Chondrocyte (in vitro differentiated cells): ENCODE measurements at regions not wholly inside any gene's neighbourhood (a gene's known extent, or its start where the extent isn't known, plus 50 kb on each side); places are given as distances from the start of the nearest gene placed in this dataset.

Source experiments
- DNase-seq: peaks from one replicate; pipeline ENCODE4 v3.0.0; 2021; ENCODE audit warnings: mixed read lengths, low spot score
- H3K27ac Mint-ChIP-seq: one replicate; pipeline ENCODE4 v1.8.0; 2021; ENCODE audit warnings: mild to moderate bottlenecking, moderate library complexity, mixed read lengths; ENCODE audit not compliant: unreplicated experiment
- H3K27me3 Mint-ChIP-seq: 2 replicates; pipeline ENCODE4 v1.8.0; 2021; ENCODE audit warnings: low read depth, mixed read lengths
- H3K36me3 Mint-ChIP-seq: 2 replicates; pipeline ENCODE4 v1.8.0; 2021; ENCODE audit warnings: low read depth, mixed read lengths
- H3K4me1 Mint-ChIP-seq: 2 replicates; pipeline ENCODE4 v1.8.0; 2021; ENCODE audit warnings: low read depth, mild to moderate bottlenecking, mixed read lengths
- H3K4me3 Mint-ChIP-seq: one replicate; pipeline ENCODE4 v1.8.0; 2021; ENCODE audit warnings: mild to moderate bottlenecking, moderate library complexity, mixed read lengths; ENCODE audit not compliant: unreplicated experiment
- H3K9me3 Mint-ChIP-seq: 2 replicates; pipeline ENCODE4 v1.8.0; 2021; ENCODE audit warnings: low read depth, mixed read lengths
- TF ChIP-seq, protein P1 (sequence below): fragments of 200-600 bp; sonication (generic); IDR thresholded peaks from 2 replicates; pipeline ENCODE4 v1.5.0; 2021; ENCODE audit warnings: antibody characterized with exemption, mild to moderate bottlenecking, moderate library complexity

DNA sequence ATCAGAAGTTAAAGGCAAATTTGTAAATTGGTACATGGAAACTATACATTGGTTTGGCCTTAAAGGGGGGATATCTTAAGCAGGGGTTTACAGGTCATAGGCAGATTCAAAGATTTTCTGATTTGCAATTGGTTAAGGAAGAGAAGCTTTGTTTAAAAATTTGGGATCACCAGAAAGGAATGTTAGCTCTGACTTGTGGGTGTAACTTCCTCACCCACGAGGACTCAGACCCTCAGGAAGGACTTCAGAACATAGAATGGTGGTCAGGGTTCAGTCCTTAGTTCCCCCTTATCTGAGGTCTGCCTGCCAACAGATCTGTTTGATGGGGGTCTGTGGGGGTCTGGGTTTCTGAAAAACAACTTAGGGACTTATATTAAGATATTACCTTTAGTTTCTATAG lies 427.4 kb upstream of the DIPK2B start:
- peaks cover 30% of the 10 kb centered on the region for H3K4me1 Mint-ChIP-seq
- H3K36me3 Mint-ChIP-seq: peaks cover 3% of the 10 kb centered on the region
- peaks cover 37% of the 10 kb centered on the region for H3K9me3 Mint-ChIP-seq
- no peak for DNase-seq
- H3K4me3 Mint-ChIP-seq: no peak overlapping the region
- TF ChIP-seq, protein P1, sequence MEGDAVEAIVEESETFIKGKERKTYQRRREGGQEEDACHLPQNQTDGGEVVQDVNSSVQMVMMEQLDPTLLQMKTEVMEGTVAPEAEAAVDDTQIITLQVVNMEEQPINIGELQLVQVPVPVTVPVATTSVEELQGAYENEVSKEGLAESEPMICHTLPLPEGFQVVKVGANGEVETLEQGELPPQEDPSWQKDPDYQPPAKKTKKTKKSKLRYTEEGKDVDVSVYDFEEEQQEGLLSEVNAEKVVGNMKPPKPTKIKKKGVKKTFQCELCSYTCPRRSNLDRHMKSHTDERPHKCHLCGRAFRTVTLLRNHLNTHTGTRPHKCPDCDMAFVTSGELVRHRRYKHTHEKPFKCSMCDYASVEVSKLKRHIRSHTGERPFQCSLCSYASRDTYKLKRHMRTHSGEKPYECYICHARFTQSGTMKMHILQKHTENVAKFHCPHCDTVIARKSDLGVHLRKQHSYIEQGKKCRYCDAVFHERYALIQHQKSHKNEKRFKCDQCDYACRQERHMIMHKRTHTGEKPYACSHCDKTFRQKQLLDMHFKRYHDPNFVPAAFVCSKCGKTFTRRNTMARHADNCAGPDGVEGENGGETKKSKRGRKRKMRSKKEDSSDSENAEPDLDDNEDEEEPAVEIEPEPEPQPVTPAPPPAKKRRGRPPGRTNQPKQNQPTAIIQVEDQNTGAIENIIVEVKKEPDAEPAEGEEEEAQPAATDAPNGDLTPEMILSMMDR: no peak
- no peaks in the 10 kb centered on the region for H3K27me3 Mint-ChIP-seq
- no peak overlapping the region for H3K27ac Mint-ChIP-seq

DNA sequence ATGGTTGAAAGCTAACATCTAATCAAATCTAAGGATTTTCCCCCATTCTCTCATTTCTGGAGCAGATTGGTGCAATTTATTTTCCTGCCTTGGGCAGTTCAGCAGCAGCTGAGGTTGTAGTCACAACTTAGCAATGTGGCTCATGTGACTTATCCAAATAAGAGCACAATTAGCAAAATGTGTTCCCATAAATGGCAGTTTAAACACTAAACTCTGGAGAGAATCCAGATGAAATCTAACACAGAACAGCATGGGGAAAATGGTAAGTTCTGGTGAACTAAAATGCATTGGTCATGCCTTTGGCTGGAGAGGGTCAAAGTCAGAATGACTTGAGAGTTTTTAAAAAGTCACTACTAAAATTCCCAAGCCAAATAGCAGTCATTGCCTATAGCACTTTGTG lies 422.6 kb upstream of the DIPK2B start:
- Mint-ChIP-seq H3K27me3 (no peaks in the 10 kb centered on the region), H3K27ac (peak overlapping the region; percentile 84), H3K4me1 (peaks cover 52% of the 10 kb centered on the region), H3K36me3 (peaks cover 2% of the 10 kb centered on the region), H3K4me3 (no peak overlapping the region), H3K9me3 (peaks cover 27% of the 10 kb centered on the region)
- no peak for DNase-seq
- TF ChIP-seq, protein P1: no peak

DNA sequence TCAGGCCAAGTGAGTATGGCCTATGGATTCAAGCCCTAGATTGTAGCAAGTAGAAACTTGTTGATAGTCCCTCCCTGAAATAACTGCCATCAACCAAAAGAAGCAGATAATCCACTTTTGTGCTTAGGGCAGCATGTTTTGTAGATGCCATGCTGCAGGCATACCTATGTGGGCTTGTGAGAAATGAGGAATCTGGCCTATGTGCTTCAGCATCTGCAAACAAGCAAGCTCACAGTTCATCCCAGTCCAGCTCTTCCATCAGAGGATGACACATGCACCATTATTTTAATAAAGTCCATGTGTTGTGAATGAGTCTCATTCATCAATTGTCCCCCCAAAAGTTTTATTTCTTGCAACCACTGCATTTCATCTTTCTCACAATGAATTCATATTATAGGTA lies 421.9 kb upstream of the DIPK2B start:
- TF ChIP-seq, protein P1: no peak
- H3K27me3 Mint-ChIP-seq: no peaks in the 10 kb centered on the region
- H3K27ac Mint-ChIP-seq: peak overlapping the region; percentile 84
- H3K9me3 Mint-ChIP-seq: peaks cover 31% of the 10 kb centered on the region
- no peak for DNase-seq
- no peak overlapping the region for H3K4me3 Mint-ChIP-seq
- peaks cover 46% of the 10 kb centered on the region for H3K4me1 Mint-ChIP-seq
- H3K36me3 Mint-ChIP-seq: peaks cover 2% of the 10 kb centered on the region

DNA sequence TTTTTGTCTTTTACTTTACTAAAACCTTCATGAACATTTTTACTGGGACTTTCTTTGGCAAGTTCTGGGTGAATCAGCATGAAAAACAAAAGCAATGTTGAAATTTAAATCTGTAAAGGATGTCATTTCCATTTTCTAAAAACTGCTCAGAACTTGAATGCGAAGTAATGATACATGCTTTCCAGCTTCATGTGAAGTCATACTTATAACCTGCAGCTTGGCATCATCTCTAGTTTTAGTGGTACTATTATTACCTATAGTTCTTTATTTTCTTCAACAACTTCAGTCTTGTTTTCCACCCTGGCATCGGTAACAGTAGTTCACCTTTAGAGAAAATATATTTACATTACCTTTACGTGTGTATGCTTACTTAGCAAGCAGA lies 421.4 kb upstream of the DIPK2B start:
- peaks cover 29% of the 10 kb centered on the region for H3K9me3 Mint-ChIP-seq
- H3K27me3 Mint-ChIP-seq: no peaks in the 10 kb centered on the region
- H3K36me3 Mint-ChIP-seq: peaks cover 2% of the 10 kb centered on the region
- TF ChIP-seq, protein P1: no peak
- no peak overlapping the region for H3K4me3 Mint-ChIP-seq
- DNase-seq: no peak
- peaks cover 45% of the 10 kb centered on the region for H3K4me1 Mint-ChIP-seq
- H3K27ac Mint-ChIP-seq: peak overlapping the region; percentile 84

DNA sequence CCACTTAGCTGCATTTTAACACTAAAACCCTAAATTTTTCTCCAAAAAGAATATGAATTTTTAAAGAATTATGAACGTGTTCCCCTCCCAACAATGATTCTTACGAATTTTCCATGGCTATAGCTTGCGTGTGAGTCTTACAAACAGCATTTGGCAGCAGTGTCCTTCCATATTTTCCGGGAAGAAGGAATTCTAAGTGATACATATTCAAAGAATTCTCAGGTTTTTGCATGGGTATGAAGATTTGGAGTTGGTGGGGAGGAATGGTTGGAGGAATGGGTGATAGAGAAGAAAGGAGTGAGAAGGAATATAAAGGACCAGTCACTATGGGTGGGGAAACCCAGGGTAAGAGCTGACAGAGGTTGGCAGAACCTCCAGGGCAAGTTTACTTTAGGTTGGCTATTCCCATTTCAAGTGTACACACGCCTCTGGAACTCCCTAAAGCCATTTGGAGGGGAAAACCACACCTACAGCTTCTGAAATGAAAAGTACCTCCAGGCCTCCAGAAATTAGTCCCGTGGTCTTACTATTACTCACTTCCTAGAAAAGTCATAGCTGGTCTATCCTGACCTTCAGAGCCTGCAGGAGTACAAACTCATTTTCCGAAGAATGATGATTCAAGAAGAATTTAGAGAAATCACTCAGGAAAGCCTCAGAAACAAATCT lies 420.8 kb upstream of the DIPK2B start:
- Mint-ChIP-seq H3K4me3 (no peak overlapping the region), H3K27me3 (no peaks in the 10 kb centered on the region), H3K9me3 (peaks cover 24% of the 10 kb centered on the region), H3K4me1 (peaks cover 45% of the 10 kb centered on the region), H3K36me3 (peaks cover 2% of the 10 kb centered on the region), H3K27ac (peak overlapping the region; percentile 84)
- TF ChIP-seq, protein P1: no peak
- no peak for DNase-seq
